Fibroblast of villous mesenchyme (primary cell): ENCODE measurements at regions not wholly inside any gene's neighbourhood (a gene's known extent, or its start where the extent isn't known, plus 50 kb on each side); places are given as distances from the start of the nearest gene placed in this dataset.
"Not testable (repeated sequence)": the region's sequence is repeated elsewhere in the genome, so short reads cannot be mapped to it uniquely, and the experiment has no call there.

ENCODE experiments used
- DNase-seq: peaks from one replicate; pipeline ENCODE4 v3.0.0-alpha.2; 2010; ENCODE audit warnings: low read depth
- H3K4me3 ChIP-seq: 2 replicates; pipeline ENCODE4 v1.5.1; 2011; ENCODE audit warnings: low read depth, mild to moderate bottlenecking, low read length
- CTCF ChIP-seq: IDR thresholded peaks from 2 replicates; pipeline ENCODE4 v1.5.1; 2012; ENCODE audit warnings: low read depth, mild to moderate bottlenecking, low read length; ENCODE audit not compliant: insufficient read depth

- H3K4me3 ChIP-seq, result no peak overlapping the region
- TF ChIP-seq CTCF, result no peak
- DNase-seq, result no peak
Measured at GRCh38 chr13:18232994-18233782, 948.4 kb downstream of the TUBA3C start.

- H3K4me3 ChIP-seq, result no peak overlapping the region
- no peak for DNase-seq
- no peak for TF ChIP-seq CTCF
Measured at GRCh38 chr13:18232298-18232993, 949.2 kb downstream of the TUBA3C start.

- not testable (repeated sequence) for H3K4me3 ChIP-seq, DNase-seq
Measured at GRCh38 chr13:18224411-18224810, 957.2 kb downstream of the TUBA3C start.

- not testable (repeated sequence) for DNase-seq, H3K4me3 ChIP-seq
Measured at GRCh38 chr13:18214689-18215088, 966.9 kb downstream of the TUBA3C start.

- not testable (repeated sequence) for DNase-seq
Measured at GRCh38 chr13:18213511-18213910, 968.1 kb downstream of the TUBA3C start.

GRCh38 chr13:18212873-18213272 lies 968.8 kb downstream of the TUBA3C start:
- no peak for TF ChIP-seq CTCF
- no peak overlapping the region for H3K4me3 ChIP-seq
- DNase-seq, result peak; percentile 3

More at GRCh38 chr13:18213511-18213910, 968.1 kb downstream of the TUBA3C start:
- not testable (repeated sequence) for H3K4me3 ChIP-seq

- peak; percentile 31 for DNase-seq
- H3K4me3 ChIP-seq, result not testable (repeated sequence)
Measured at GRCh38 chr13:18211752-18212560, 969.7 kb downstream of the TUBA3C start.

- DNase-seq, H3K4me3 ChIP-seq: not testable (repeated sequence)
Measured at GRCh38 chr13:18204614-18205178, 976.9 kb downstream of the TUBA3C start.

GRCh38 chr13:18195365-18195678 lies 986.3 kb downstream of the TUBA3C start:
- not testable (repeated sequence) for H3K4me3 ChIP-seq, DNase-seq

GRCh38 chr13:18194631-18195364 lies 986.8 kb downstream of the TUBA3C start:
- H3K4me3 ChIP-seq, DNase-seq: not testable (repeated sequence)

GRCh38 chr13:18194104-18194503 lies 987.5 kb downstream of the TUBA3C start:
- not testable (repeated sequence) for DNase-seq, H3K4me3 ChIP-seq
